ENCODE measurements at regions not wholly inside any gene's neighbourhood (a gene's known extent, or its start where the extent isn't known, plus 50 kb on each side); places are given as distances from the start of the nearest gene placed in this dataset.

DNA sequence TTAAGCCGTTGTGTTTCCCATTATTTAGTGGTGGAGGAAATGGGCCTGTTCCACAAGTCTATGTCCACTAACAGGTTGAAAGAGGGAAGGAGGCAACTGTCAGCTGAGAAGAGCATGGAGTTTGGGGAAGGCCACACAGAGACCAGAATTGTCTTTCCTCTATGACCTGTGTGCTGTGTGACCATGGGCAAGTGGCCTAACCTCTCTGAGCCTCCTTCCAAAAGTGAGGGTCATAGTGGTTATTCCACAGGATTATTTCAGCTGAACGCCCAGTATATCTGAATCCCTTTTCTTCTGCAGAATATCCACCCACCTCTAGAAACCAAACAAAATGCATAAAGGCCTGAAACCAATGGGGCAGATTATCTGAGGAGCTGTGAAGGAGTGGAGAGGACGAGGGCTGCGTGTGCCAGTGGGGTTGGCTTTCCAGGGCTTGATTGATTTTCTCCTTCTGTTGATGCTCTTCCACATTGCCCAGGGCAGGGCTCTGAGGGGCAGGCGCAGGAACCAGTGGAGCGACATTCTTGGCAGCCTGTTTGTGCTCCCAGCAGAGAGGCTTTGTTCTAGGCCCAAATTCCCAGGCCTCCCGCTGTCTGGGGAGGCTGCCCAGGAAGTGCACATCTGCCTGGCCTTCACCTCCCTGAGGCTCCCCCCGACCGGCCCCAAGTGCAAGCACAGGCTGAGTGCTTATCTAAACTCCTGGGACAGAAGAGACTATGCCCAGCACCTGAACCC, 452.7 kb downstream of the BCL11B start:
- no peak for DNase-seq (ENCODE audit: low spot score)

DNA sequence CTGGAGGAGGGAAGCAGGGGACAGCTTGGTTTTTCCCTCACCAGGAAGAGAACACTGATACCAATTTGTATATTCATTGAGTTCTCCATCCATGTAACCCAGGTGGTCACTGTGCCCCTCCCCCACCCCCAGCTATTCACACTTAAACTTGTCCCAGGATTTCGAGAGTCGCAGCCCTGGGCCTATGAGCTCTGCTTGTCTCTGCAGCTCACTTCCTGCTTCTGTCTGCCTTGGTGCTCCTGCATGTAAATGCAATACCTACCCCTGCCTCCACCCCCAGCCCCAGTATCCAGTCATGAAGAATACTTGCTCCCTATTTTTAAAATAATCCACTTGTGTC, 452.2 kb downstream of the BCL11B start:
- no peak for DNase-seq (ENCODE audit: low spot score)

DNA sequence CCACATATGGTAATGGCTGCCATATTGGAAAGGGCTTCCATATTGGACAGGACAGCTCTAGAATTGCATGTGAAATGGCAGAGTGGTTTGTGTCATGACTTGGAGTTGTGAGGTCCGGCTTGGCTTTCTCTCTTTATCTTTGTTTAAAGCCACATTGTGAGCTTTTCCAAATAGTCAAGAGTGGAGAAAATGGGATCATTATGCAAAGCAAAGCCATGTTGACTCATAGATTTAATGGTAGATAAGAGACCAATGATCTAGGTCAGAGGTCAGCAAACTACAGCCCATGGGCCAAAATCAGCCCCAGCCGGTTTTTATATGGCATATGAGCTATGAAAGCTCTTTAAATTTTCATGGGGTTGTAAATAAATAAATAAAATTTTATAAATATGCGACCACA, 449.1 kb downstream of the BCL11B start:
- no peak for DNase-seq (ENCODE audit: low spot score)

- no peak for DNase-seq (ENCODE audit: low spot score)
Observed at GRCh38 chr14:98826618-98827017, 445.4 kb downstream of the BCL11B start.

DNA sequence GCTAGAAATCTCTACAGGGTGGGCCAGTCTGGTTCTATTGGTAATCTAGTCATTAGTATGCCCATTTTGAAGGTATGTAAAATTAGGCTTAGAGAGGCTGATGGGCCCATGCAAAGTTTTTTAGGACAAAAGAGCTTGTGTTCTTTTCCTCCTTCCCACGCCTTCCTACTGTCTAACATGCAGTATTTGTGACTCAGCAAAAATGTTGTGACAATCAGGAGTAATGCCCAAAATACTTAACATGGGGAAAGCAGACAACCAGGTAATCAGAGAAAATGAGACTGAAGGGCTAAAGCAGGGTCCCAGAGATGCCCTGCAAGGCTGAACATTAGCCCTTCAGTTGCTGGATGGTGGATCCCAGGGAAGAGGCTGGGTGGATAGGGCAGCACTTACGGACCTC, 437.9 kb downstream of the BCL11B start:
- DNase-seq (ENCODE audit: low spot score), result no peak

GRCh38 chr14:98835051-98835824, 436.8 kb downstream of the BCL11B start:
- no peak for DNase-seq (ENCODE audit: low spot score)

DNA sequence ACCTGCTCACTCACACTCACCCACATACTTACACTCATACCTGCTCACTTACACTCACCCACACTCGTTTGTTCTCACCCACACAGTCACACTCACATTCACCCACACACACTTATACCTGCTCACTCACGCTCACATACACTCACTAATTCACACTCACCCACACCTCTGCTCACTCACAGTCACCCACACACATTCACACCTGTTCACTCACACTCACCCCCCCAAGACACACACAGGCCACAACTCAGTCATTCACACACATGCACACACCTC, 436.2 kb downstream of the BCL11B start:
- no peak for DNase-seq (ENCODE audit: low spot score)

DNA sequence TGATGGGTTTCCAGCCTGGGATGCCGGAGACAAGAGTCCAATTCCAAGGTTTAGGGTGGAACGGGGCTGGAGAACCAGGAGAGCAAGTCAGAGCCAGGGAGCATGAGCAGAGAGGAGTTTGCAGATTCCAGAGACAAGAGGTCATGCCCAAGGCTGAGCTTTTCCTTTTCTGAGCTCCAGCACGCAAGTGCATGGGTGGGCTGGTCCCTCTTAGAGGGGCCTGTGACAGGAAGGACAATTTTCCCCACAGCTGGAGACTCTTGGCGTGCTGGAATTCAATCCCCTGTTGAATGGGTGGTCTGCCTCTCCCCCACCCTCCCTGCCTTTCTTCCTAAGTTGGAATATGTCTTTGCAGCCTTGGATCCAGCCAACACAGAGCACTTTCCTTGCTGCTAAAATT, 431.9 kb downstream of the BCL11B start:
- no peak for DNase-seq (ENCODE audit: low spot score)

- no peak for DNase-seq (ENCODE audit: low spot score)
Observed at GRCh38 chr14:98840511-98840910, 431.5 kb downstream of the BCL11B start.

- DNase-seq (ENCODE audit: low spot score), result no peak
Observed at GRCh38 chr14:98844456-98844855, 427.5 kb downstream of the BCL11B start.

DNA sequence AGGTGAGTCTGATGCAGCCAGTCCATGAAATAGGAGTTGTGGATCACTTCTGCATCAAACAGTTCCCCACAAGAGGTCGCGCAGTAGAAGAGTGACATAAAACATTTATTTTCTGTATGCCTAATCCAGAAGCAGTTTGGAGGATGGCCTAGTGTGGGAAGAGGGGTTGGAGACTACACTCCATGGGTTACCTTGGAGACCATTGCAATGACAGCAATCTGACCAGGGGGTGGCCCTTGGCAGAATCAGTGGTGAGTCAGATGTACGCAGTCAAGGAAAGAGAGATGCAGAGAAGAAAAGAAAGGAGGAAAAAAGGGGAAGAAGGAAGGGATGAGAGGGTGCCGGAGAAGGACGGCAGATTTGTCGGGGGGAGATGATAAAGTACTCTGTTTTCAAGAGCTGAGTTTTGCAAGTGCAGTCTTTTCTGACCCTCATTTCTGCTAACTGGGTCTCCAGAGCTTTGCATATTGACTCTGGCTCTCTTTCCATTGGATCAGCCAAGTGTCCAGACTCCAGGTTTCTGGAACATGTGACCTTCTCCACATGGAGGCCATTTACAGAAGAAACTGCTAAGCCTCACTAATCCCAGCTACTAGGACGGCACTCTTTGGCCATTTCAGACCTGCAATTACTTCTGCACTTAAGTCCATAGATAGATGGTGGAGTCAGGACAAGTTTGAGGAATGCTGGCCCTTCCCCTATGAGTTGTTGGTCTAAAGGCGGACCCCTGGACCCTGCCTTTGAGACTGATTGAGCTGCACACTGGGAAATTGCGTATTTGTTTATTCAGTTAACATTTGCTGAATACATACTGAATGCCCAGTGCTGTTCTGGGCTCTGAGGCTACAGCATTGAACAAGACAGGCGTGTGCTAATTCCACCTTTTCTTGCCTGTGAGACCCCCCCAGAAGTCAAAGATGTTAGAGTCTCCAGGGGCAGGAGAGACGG, 424.2 kb downstream of the BCL11B start:
- no peak for DNase-seq (ENCODE audit: low spot score)

DNA sequence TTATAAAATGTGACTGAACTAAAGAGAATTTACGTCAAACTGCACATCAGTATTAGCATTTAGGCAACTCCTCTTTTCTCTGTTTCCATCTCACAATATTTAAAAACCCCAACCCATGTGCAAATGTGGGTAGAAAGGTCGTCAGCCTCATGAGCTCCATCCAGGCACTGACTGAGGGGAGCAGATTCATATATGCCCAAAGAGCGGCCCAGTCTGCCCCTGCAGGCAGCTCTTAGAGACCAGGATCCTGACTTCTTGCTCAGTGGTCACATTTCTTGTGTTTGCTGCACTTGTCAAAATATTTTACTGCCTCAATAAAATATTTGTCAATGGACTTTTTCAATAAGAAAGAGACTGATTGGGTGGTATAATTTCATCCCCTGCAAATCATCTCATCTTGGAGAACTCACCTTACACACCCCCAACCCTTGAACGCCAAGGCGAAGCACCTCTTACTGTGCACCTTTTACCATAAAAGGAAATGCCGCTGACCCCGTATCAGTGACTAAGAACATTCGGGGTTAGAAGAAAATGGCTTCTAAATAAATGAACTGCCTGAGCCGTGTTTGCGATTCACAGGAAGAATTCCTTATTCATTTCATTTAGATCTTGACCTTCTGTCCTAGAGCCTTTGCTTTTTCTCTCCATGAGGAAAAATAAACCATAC, 418.8 kb downstream of the BCL11B start:
- no peak for DNase-seq (ENCODE audit: low spot score)

GRCh38 chr14:98855926-98856715, 415.9 kb downstream of the BCL11B start:
- no peak for DNase-seq (ENCODE audit: low spot score)

DNA sequence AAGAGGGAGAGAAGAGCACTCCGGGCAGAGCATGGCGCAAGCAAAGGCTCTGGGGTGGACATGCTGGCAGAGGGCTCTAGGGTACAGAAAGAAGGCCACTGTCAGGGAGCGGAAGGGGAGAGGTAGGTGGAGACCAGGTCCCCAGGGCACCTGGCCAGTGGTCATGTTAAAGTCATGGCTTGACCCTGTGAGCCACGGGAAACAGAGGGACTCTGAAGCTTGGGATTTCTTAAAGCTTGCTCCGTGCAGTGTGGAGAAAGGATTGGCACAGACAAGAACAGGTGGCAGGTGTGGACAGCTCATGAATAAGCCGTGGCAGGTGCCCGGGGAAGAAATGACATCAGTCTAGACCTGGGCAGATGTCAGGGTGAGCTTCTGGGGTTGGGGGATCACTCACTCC, 413.8 kb downstream of the BCL11B start:
- no peak for DNase-seq (ENCODE audit: low spot score)

- no peak for DNase-seq (ENCODE audit: low spot score)
Observed at GRCh38 chr14:98858561-98858960, 413.4 kb downstream of the BCL11B start.

- DNase-seq (ENCODE audit: low spot score), result no peak
Observed at GRCh38 chr14:98859301-98859700, 412.7 kb downstream of the BCL11B start.

- no peak for DNase-seq (ENCODE audit: low spot score)
Observed at GRCh38 chr14:98864211-98864610, 407.8 kb downstream of the BCL11B start.

GRCh38 chr14:98867146-98867545, 404.9 kb downstream of the BCL11B start:
- no peak for DNase-seq (ENCODE audit: low spot score)

DNA sequence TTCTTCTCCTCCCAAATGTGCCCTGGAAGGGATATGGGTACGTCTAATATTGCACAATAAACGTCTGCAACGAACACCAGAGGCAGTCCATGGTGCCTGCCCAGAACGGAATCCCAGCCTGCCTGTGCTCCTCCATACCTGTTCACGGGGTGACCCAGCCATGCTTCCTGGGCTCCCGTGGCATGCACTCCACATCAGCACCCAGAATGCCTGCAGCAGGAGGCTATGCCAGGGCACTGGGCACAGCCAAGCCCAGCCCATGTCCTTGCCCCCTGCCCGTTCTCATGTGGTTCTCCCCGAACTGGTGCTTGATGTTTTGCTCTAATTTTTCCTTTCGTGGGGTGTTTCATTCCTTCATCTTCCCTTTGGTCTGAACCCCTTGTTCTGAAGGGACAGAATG, 404.3 kb downstream of the BCL11B start:
- DNase-seq (ENCODE audit: low spot score), result no peak

GRCh38 chr14:98868866-98869265, 403.1 kb downstream of the BCL11B start:
- DNase-seq (ENCODE audit: low spot score), result no peak

DNA sequence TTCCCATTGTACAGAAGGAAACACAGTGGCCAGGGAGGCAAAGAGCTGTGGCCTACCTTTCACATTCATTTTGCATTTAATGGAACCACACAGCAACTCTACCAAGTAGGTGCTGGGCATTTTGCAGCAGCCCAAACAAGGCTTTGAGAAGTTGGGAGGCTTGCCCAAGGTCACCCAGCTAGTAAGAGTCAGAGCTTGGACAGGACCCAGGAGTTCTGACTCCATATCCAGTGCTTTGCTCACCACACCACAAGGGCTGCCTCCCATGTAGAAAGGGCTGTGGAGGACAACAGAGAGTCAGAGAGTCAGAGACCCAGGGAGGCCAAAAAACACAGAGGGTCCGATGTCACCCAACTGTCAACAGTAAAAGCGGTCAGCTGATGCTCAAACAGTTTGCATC, 400.2 kb downstream of the BCL11B start:
- no peak for DNase-seq (ENCODE audit: low spot score)

DNA sequence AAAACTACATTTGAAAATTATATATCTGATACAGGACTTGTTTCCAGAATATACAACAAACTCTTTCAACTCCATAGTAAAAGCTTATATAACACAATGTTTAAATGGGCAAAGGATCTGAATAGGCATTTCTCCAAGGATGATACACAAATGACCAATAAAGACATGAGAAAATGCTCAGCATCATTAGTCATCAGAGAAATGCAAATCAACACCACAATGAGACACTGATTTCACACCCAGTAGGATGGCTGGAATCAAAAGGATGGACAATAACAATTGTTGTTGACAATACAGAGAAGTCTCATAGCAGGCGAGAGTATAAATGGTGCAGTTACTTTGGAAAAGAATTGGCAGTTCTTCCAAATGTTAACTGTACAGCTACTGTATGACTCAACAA, 394.9 kb downstream of the BCL11B start:
- no peak for DNase-seq (ENCODE audit: low spot score)

All from CD4-positive, alpha-beta T cell treated with Interleukin-15 for 4 hours (primary cell).